A673 (cell line): ENCODE measurements at regions not wholly inside any gene's neighbourhood (a gene's known extent, or its start where the extent isn't known, plus 50 kb on each side); places are given as distances from the start of the nearest gene placed in this dataset.

Source experiments
- CTCF ChIP-seq: fragments of 300-800, 200-600 bp; sonication (generic); conservative IDR thresholded peaks from 2 replicates; pipeline ENCODE4 v1.5.1; 2017; ENCODE audit warnings: low read depth, mild to moderate bottlenecking, antibody characterized with exemption, low read length, moderate library complexity, mixed read lengths
- EZH2 ChIP-seq: fragments of 200-600 bp; sonication (generic); IDR thresholded peaks from 2 replicates; pipeline ENCODE4 v1.6.1; 2017; ENCODE audit warnings: borderline replicate concordance, low read depth, mild to moderate bottlenecking, mixed read lengths, antibody characterized with exemption, low read length; ENCODE audit not compliant: poor library complexity, severe bottlenecking

DNA sequence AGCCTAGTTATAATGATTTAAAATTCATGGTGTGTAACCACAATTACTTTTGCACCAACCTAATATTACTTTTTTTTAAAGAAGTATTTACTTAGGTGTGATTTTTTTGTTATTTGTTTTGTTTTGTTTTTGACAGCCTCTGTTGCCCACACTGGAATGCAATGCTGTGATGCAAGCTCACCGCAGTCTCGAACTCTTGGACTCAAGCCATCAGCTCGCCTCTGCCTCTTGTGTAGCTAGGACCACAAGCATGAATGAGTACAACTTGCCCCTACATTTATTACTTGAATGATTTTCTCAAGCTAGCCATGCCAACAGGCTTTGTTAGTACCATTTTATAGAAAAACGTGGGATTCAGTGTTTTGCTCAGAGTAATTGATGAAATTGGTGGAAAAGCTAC is 488.8 kb upstream of the CPEB2 start:
- TF ChIP-seq CTCF (no peak), EZH2 (no peak)
